LNCaP clone FGC (cell line): ENCODE measurements at regions not wholly inside any gene's neighbourhood (a gene's known extent, or its start where the extent isn't known, plus 50 kb on each side); places are given as distances from the start of the nearest gene placed in this dataset.

Experiments
- DNase-seq: peaks from one replicate; pipeline ENCODE4 v3.0.0-alpha.2; 2011; ENCODE audit warnings: low read depth
- H3K4me3 ChIP-seq: 2 replicates; pipeline ENCODE4 v1.5.1; 2011; ENCODE audit warnings: mild to moderate bottlenecking, low read depth, low read length, control low read depth
- CTCF ChIP-seq: IDR thresholded peaks from 2 replicates; pipeline ENCODE4 v1.5.1; 2012; ENCODE audit warnings: mild to moderate bottlenecking; ENCODE audit not compliant: control insufficient read depth, insufficient read depth; ENCODE audit errors: extremely low read depth

- DNase-seq = no peak
- H3K4me3 ChIP-seq = no peak overlapping the region
- TF ChIP-seq CTCF = no peak
Observed at GRCh38 chr6:169972101-169972651, 220.8 kb downstream of the ERMARD start.

GRCh38 chr6:169971081-169971861, 219.8 kb downstream of the ERMARD start:
- no peak overlapping the region for H3K4me3 ChIP-seq
- no peak for TF ChIP-seq CTCF
- no peak for DNase-seq

GRCh38 chr6:169970306-169970988, 219.0 kb downstream of the ERMARD start:
- no peak for TF ChIP-seq CTCF
- DNase-seq = no peak
- no peak overlapping the region for H3K4me3 ChIP-seq

GRCh38 chr6:169969372-169970099, 218.1 kb downstream of the ERMARD start:
- no peak overlapping the region for H3K4me3 ChIP-seq
- TF ChIP-seq CTCF = no peak
- no peak for DNase-seq

GRCh38 chr6:169968541-169969270, 217.3 kb downstream of the ERMARD start:
- no peak overlapping the region for H3K4me3 ChIP-seq
- no peak for DNase-seq
- peak; percentile 20; the same call in 1 of the 2 replicates for TF ChIP-seq CTCF

- TF ChIP-seq CTCF = no peak
- no peak for DNase-seq
- H3K4me3 ChIP-seq = no peak overlapping the region
Observed at GRCh38 chr6:169967687-169968086, 216.3 kb downstream of the ERMARD start.
